Left cardiac atrium (tissue), 4 donors: ENCODE measurements at regions not wholly inside any gene's neighbourhood (a gene's known extent, or its start where the extent isn't known, plus 50 kb on each side); places are given as distances from the start of the nearest gene placed in this dataset.

Experiments
- ATAC-seq, 2 donors: fragments of 200-7000 bp; cut with Tn5 transposase; one replicate each; pipeline ENCODE4 v1.9.1; 2020; ENCODE audit warnings: mild to moderate bottlenecking in 2 of 2, moderate library complexity in 2 of 2
- DNase-seq: peaks from one replicate; pipeline ENCODE4 v3.0.0-alpha.2; 2020
- intact Hi-C, 2 donors: fragments of 100-400 bp; cut with DNase I; formaldehyde crosslinking; loops; one replicate each; pipeline versions ENCODE4 v1.14.1 to v1.15.1; 2022 to 2023
- donor health status: DM: no; HTN: yes; CAD: no.
- donor health status: DM: no; HTN: yes; CAD: no; lungs with severe emphysema.
- donor health status: DM: yes; HTN: yes; CAD: no.
- donor health status: Dilated cardiomyopathy.

GRCh38 chr7:68476966-68477365, 1121.3 kb upstream of the AUTS2 start:
- intact Hi-C loops = no loop called here
- no peak for DNase-seq

GRCh38 chr7:68478326-68478725, 1119.9 kb upstream of the AUTS2 start:
- DNase-seq (no peak), ATAC-seq (no peak)
- intact Hi-C loops = no loop called here

More at GRCh38 chr7:68476966-68477365, 1121.3 kb upstream of the AUTS2 start:
- no peak for ATAC-seq

GRCh38 chr7:68482800-68483199, 1115.5 kb upstream of the AUTS2 start:
- no peak for DNase-seq
- intact Hi-C loops = no loop called here

GRCh38 chr7:68484731-68485130, 1113.5 kb upstream of the AUTS2 start:
- no peak for DNase-seq
- intact Hi-C loops = no loop called here
- ATAC-seq = no peak

More at GRCh38 chr7:68482800-68483199, 1115.5 kb upstream of the AUTS2 start:
- no peak for ATAC-seq

- DNase-seq (no peak), ATAC-seq (no peak)
- intact Hi-C loops = no loop called here
Observed at GRCh38 chr7:68485253-68485917, 1112.9 kb upstream of the AUTS2 start.

GRCh38 chr7:68488341-68489060, 1109.8 kb upstream of the AUTS2 start:
- ATAC-seq = no peak
- intact Hi-C loops = no loop called here
- no peak for DNase-seq

GRCh38 chr7:68491523-68492358, 1106.5 kb upstream of the AUTS2 start:
- no peak for DNase-seq
- intact Hi-C loops = no loop called here

GRCh38 chr7:68492359-68492690, 1106.0 kb upstream of the AUTS2 start:
- no peak for ATAC-seq
- intact Hi-C loops = no loop called here
- DNase-seq = no peak

More at GRCh38 chr7:68491523-68492358, 1106.5 kb upstream of the AUTS2 start:
- no peak for ATAC-seq

GRCh38 chr7:68503400-68503799, 1094.9 kb upstream of the AUTS2 start:
- no peak for ATAC-seq
- intact Hi-C loops = no loop called here
- no peak for DNase-seq

GRCh38 chr7:68504716-68505115, 1093.6 kb upstream of the AUTS2 start:
- intact Hi-C loops = no loop called here
- DNase-seq (no peak), ATAC-seq (no peak)

- intact Hi-C loops = no loop called here
- ATAC-seq = no peak
- DNase-seq = no peak
Observed at GRCh38 chr7:68505721-68506120, 1092.6 kb upstream of the AUTS2 start.

GRCh38 chr7:68507668-68508067, 1090.6 kb upstream of the AUTS2 start:
- DNase-seq (no peak), ATAC-seq (no peak)
- intact Hi-C loops = no loop called here

GRCh38 chr7:68509054-68509453, 1089.2 kb upstream of the AUTS2 start:
- ATAC-seq (no peak), DNase-seq (no peak)
- intact Hi-C loops = no loop called here

GRCh38 chr7:68509603-68510002, 1088.7 kb upstream of the AUTS2 start:
- intact Hi-C loops = no loop called here
- DNase-seq = no peak

GRCh38 chr7:68511281-68511680, 1087.0 kb upstream of the AUTS2 start:
- DNase-seq = no peak
- intact Hi-C loops = no loop called here
- ATAC-seq = no peak

More at GRCh38 chr7:68509603-68510002, 1088.7 kb upstream of the AUTS2 start:
- ATAC-seq = no peak

GRCh38 chr7:68512466-68512865, 1085.8 kb upstream of the AUTS2 start:
- intact Hi-C loops = no loop called here
- no peak for ATAC-seq

GRCh38 chr7:68518060-68518459, 1080.2 kb upstream of the AUTS2 start:
- no peak for ATAC-seq
- DNase-seq = no peak
- intact Hi-C loops = no loop called here

More at GRCh38 chr7:68512466-68512865, 1085.8 kb upstream of the AUTS2 start:
- DNase-seq = no peak

- no peak for ATAC-seq
Observed at GRCh38 chr7:68524126-68524525, 1074.1 kb upstream of the AUTS2 start.

GRCh38 chr7:68529221-68529620, 1069.1 kb upstream of the AUTS2 start:
- intact Hi-C loops = no loop called here
- no peak for ATAC-seq

More at GRCh38 chr7:68524126-68524525, 1074.1 kb upstream of the AUTS2 start:
- no peak for DNase-seq
- intact Hi-C loops = no loop called here

GRCh38 chr7:68535266-68535665, 1063.0 kb upstream of the AUTS2 start:
- DNase-seq = no peak
- ATAC-seq = no peak
- intact Hi-C loops = no loop called here

More at GRCh38 chr7:68529221-68529620, 1069.1 kb upstream of the AUTS2 start:
- DNase-seq = no peak
